M059J (cell line): ENCODE measurements at regions not wholly inside any gene's neighbourhood (a gene's known extent, or its start where the extent isn't known, plus 50 kb on each side); places are given as distances from the start of the nearest gene placed in this dataset.
"Not testable (repeated sequence)": the region's sequence is repeated elsewhere in the genome, so short reads cannot be mapped to it uniquely, and the experiment has no call there.

Experiments
- DNase-seq: peaks from one replicate; pipeline ENCODE4 v3.0.0-alpha.2; 2012; ENCODE audit warnings: low read depth

- DNase-seq = not testable (repeated sequence)
Measured at GRCh38 chr10:59975918-59976317, 69.6 kb upstream of the CCDC6 start.

- DNase-seq = peak; percentile 1
Measured at GRCh38 chr10:59971915-59972314, 65.6 kb upstream of the CCDC6 start.

GRCh38 chr10:59970396-59971368 lies 64.3 kb upstream of the CCDC6 start:
- DNase-seq = no peak

- no peak for DNase-seq
Measured at GRCh38 chr10:59968705-59969104, 62.3 kb upstream of the CCDC6 start.

- no peak for DNase-seq
Measured at GRCh38 chr10:59967079-59967478, 60.7 kb upstream of the CCDC6 start.

GRCh38 chr10:59965899-59966650 lies 59.7 kb upstream of the CCDC6 start:
- no peak for DNase-seq

GRCh38 chr10:59962756-59963155 lies 56.4 kb upstream of the CCDC6 start:
- no peak for DNase-seq

GRCh38 chr10:59960751-59961150 lies 54.4 kb upstream of the CCDC6 start:
- DNase-seq = no peak

- DNase-seq = no peak
Measured at GRCh38 chr10:59959504-59960018, 53.2 kb upstream of the CCDC6 start.

- DNase-seq = no peak
Measured at GRCh38 chr10:59958882-59959281, 52.5 kb upstream of the CCDC6 start.

- no peak for DNase-seq
Measured at GRCh38 chr10:59957975-59958374, 51.6 kb upstream of the CCDC6 start.
